Thymus (tissue), 11 donors: ENCODE measurements at regions not wholly inside any gene's neighbourhood (a gene's known extent, or its start where the extent isn't known, plus 50 kb on each side); places are given as distances from the start of the nearest gene placed in this dataset.

Experiments used
- DNase-seq, 9 donors: peaks; one replicate each; pipeline ENCODE4 v3.0.0-alpha.2; 2013; ENCODE audit warnings: low spot score in 9 of 9, low read depth in 6 of 9, missing footprints in 1 of 9
- H3K27ac ChIP-seq, 2 donors: one replicate each; pipeline ENCODE4 v1.5.1; 2013; ENCODE audit warnings: control low read depth in 1 of 2, low read depth in 1 of 2, low read length in 1 of 2, mild to moderate bottlenecking in 1 of 2, moderate library complexity in 1 of 2
- H3K27me3 ChIP-seq, 2 donors: one replicate each; pipeline ENCODE4 v1.5.1; 2013; ENCODE audit warnings: low read length in 1 of 2; ENCODE audit not compliant: control insufficient read depth in 2 of 2, insufficient read depth in 1 of 2
- H3K36me3 ChIP-seq, 2 donors: one replicate each; pipeline ENCODE4 v1.5.1; 2013; ENCODE audit warnings: low read length in 1 of 2, mild to moderate bottlenecking in 1 of 2, moderate library complexity in 1 of 2; ENCODE audit not compliant: control insufficient read depth in 2 of 2, insufficient read depth in 2 of 2
- H3K4me1 ChIP-seq, 2 donors: one replicate each; pipeline ENCODE4 v1.5.1; 2013; ENCODE audit warnings: low read length in 2 of 2; ENCODE audit not compliant: control insufficient read depth in 2 of 2, insufficient read depth in 2 of 2
- H3K4me3 ChIP-seq, 2 donors: one replicate each; pipeline ENCODE4 v1.5.1; 2013; ENCODE audit warnings: low read length in 2 of 2, control low read depth in 1 of 2, mild to moderate bottlenecking in 1 of 2
- H3K9me3 ChIP-seq, 2 donors: one replicate each; pipeline ENCODE4 v1.5.1; 2013; ENCODE audit warnings: low read length in 1 of 2, mild to moderate bottlenecking in 1 of 2; ENCODE audit not compliant: control insufficient read depth in 2 of 2, insufficient read depth in 1 of 2
- WGBS: extraction: QIAGEN DNeasy Blood & Tissue Kit; methylation state at CpG from one replicate; pipeline ENCODE4 v1.1.7; 2013; 5-methylcytosine and 5-hydroxymethylcytosine counted together
- donor health status: healthy.

- DNase-seq: no peak
- Histone ChIP-seq H3K9me3 (no peaks in the 10 kb centered on the region), H3K27me3 (no peaks in the 10 kb centered on the region), H3K36me3 (no peaks in the 10 kb centered on the region), H3K4me3 (no peak overlapping the region), H3K27ac (no peak overlapping the region), H3K4me1 (no peaks in the 10 kb centered on the region)
- WGBS: 94% methylated on average over 4 of the region's 4 CpGs
These were observed 62.7 kb upstream of the GATA6 start for GRCh38 chr18:22106536-22107292.

- no peak overlapping the region for H3K27ac ChIP-seq
These were observed 60.7 kb upstream of the GATA6 start for GRCh38 chr18:22108674-22109073.

GRCh38 chr18:22109535-22109934, 59.9 kb upstream of the GATA6 start:
- no peaks in the 10 kb centered on the region for H3K4me1 ChIP-seq
- no peak for DNase-seq
- WGBS: 81% methylated on average over 4 of the region's 4 CpGs
- no peak overlapping the region for H3K4me3 ChIP-seq
- H3K27me3 ChIP-seq: no peaks in the 10 kb centered on the region
- H3K36me3 ChIP-seq: no peaks in the 10 kb centered on the region
- no peaks in the 10 kb centered on the region for H3K9me3 ChIP-seq
- H3K27ac ChIP-seq: no peak overlapping the region

More at GRCh38 chr18:22108674-22109073, 60.7 kb upstream of the GATA6 start:
- no peak for DNase-seq
- WGBS: 84% methylated on average over 2 of the region's 2 CpGs
- Histone ChIP-seq H3K4me3 (no peak overlapping the region), H3K4me1 (no peaks in the 10 kb centered on the region), H3K9me3 (no peaks in the 10 kb centered on the region), H3K27me3 (no peaks in the 10 kb centered on the region), H3K36me3 (no peaks in the 10 kb centered on the region)

- no peaks in the 10 kb centered on the region for H3K36me3 ChIP-seq
- no peaks in the 10 kb centered on the region for H3K4me1 ChIP-seq
- 70% methylated on average over 9 of the region's 9 CpGs for WGBS
- H3K4me3 ChIP-seq: no peak overlapping the region
- H3K27ac ChIP-seq: no peak overlapping the region
- DNase-seq: no peak
- no peaks in the 10 kb centered on the region for H3K9me3 ChIP-seq
- no peaks in the 10 kb centered on the region for H3K27me3 ChIP-seq
These were observed 58.9 kb upstream of the GATA6 start for GRCh38 chr18:22110461-22110924.

- no peaks in the 10 kb centered on the region for H3K9me3 ChIP-seq
- no peaks in the 10 kb centered on the region for H3K36me3 ChIP-seq
- WGBS: 96% methylated on average over 5 of the region's 5 CpGs
- no peaks in the 10 kb centered on the region for H3K4me1 ChIP-seq
- H3K27me3 ChIP-seq: no peaks in the 10 kb centered on the region
- H3K27ac ChIP-seq: no peak overlapping the region
- DNase-seq: no peak
- H3K4me3 ChIP-seq: no peak overlapping the region
These were observed 57.2 kb upstream of the GATA6 start for GRCh38 chr18:22112215-22112614.

GRCh38 chr18:22113144-22113844, 56.1 kb upstream of the GATA6 start:
- H3K36me3 ChIP-seq: no peaks in the 10 kb centered on the region
- no peak overlapping the region for H3K27ac ChIP-seq
- no peak overlapping the region for H3K4me3 ChIP-seq
- no peak for DNase-seq
- no peaks in the 10 kb centered on the region for H3K9me3 ChIP-seq
- no peaks in the 10 kb centered on the region for H3K4me1 ChIP-seq
- no peaks in the 10 kb centered on the region for H3K27me3 ChIP-seq
- 90% methylated on average over 9 of the region's 9 CpGs for WGBS

GRCh38 chr18:22114526-22115321, 54.7 kb upstream of the GATA6 start:
- Histone ChIP-seq H3K9me3 (no peaks in the 10 kb centered on the region), H3K4me3 (no peak overlapping the region), H3K36me3 (no peaks in the 10 kb centered on the region), H3K27me3 (no peaks in the 10 kb centered on the region), H3K27ac (no peak overlapping the region), H3K4me1 (no peaks in the 10 kb centered on the region)
- 94% methylated on average over 7 of the region's 7 CpGs for WGBS
- DNase-seq: no peak

- H3K36me3 ChIP-seq: no peaks in the 10 kb centered on the region
- H3K4me3 ChIP-seq: no peak overlapping the region
- H3K9me3 ChIP-seq: no peaks in the 10 kb centered on the region
- no peak for DNase-seq
- no peaks in the 10 kb centered on the region for H3K27me3 ChIP-seq
- WGBS: 80% methylated on average over 4 of the region's 4 CpGs
- H3K4me1 ChIP-seq: no peaks in the 10 kb centered on the region
- no peak overlapping the region for H3K27ac ChIP-seq
These were observed 53.8 kb upstream of the GATA6 start for GRCh38 chr18:22115573-22115972.
